ENCODE measurements at regions not wholly inside any gene's neighbourhood (a gene's known extent, or its start where the extent isn't known, plus 50 kb on each side); places are given as distances from the start of the nearest gene placed in this dataset.

DNA sequence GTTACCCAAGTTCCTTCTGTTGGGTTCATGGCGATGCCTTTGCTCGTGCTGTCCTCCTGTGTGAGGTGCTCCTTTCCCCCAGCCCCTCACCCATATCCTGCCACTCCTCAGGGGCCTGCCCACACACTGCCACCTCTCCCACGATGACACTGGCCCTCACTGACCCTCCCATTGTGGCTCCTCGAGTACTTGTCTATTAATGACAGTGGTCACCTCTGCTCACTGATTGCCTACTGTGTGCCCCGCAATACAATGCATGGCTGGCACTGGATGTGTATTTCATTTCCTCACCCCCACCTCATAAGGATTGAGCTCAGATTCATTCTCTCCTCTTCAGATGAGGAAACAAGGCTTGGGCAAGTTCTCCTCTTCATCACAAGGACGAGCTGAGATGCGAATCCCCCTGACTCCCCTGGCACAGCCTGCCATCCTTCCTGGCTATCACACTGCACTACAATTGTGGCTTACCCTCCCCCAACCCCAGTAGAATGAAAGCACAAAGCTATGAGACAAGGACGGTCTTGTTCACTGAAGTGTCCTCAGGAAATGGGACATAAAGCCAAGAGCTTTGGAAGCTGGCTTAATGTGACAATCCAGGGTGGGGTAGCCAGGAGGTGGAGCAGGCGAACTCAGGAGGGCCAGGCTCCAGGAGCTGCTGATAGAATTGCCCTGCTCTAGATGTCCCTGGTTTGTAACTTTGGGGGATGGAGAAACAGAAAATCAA lies 93.9 kb upstream of the RAB12 start:
- Histone ChIP-seq H3K36me3 (ENCODE audit: insufficient read depth, low read length) (no peaks in the 10 kb centered on the region), H3K9me3 (ENCODE audit: insufficient read depth, low read depth, low read length) (peaks cover 3% of the 10 kb centered on the region), H3K9ac (ENCODE audit: low read length) (no peak overlapping the region), H3K27ac (ENCODE audit: low read depth, low read length) (no peak overlapping the region), H3K4me1 (ENCODE audit: insufficient read depth, low read length) (no peaks in the 10 kb centered on the region), H4K20me1 (ENCODE audit: insufficient read depth, low read length) (no peaks in the 10 kb centered on the region), H3K4me3 (ENCODE audit: insufficient read depth, low read depth, low read length) (no peak overlapping the region), H3K4me2 (ENCODE audit: low read length) (no peak overlapping the region), H3K27me3 (ENCODE audit: insufficient read depth, low read length) (peaks cover 3% of the 10 kb centered on the region), H2AFZ (ENCODE audit: low read depth, low read length) (no peak overlapping the region), H3K79me2 (ENCODE audit: insufficient read depth, low read length) (no peaks in the 10 kb centered on the region)
- H3K27ac Mint-ChIP-seq (ENCODE audit: unreplicated experiment), result no peak overlapping the region
- TF ChIP-seq CTCF (IDR thresholded peaks at IDR 0.05; ENCODE audit: insufficient read depth, low read depth, low read length), result no peak
- TF ChIP-seq EZH2 (IDR thresholded peaks at IDR 0.05; ENCODE audit: insufficient read depth, low read length), result no peak
- DNase-seq (ENCODE audit: low read depth) (no peak), FAIRE-seq (no peak)
- H3K4me1 Mint-ChIP-seq (ENCODE audit: low read depth, unreplicated experiment), result peaks cover 2% of the 10 kb centered on the region
- no peaks in the 10 kb centered on the region for H3K36me3 Mint-ChIP-seq (ENCODE audit: low read depth, unreplicated experiment)
- no peak overlapping the region for H3K4me3 Mint-ChIP-seq (ENCODE audit: unreplicated experiment)
- H3K27me3 Mint-ChIP-seq (ENCODE audit: low read depth, unreplicated experiment), result peaks cover 10% of the 10 kb centered on the region
- peaks cover 3% of the 10 kb centered on the region for H3K9me3 Mint-ChIP-seq (ENCODE audit: unreplicated experiment)

DNA sequence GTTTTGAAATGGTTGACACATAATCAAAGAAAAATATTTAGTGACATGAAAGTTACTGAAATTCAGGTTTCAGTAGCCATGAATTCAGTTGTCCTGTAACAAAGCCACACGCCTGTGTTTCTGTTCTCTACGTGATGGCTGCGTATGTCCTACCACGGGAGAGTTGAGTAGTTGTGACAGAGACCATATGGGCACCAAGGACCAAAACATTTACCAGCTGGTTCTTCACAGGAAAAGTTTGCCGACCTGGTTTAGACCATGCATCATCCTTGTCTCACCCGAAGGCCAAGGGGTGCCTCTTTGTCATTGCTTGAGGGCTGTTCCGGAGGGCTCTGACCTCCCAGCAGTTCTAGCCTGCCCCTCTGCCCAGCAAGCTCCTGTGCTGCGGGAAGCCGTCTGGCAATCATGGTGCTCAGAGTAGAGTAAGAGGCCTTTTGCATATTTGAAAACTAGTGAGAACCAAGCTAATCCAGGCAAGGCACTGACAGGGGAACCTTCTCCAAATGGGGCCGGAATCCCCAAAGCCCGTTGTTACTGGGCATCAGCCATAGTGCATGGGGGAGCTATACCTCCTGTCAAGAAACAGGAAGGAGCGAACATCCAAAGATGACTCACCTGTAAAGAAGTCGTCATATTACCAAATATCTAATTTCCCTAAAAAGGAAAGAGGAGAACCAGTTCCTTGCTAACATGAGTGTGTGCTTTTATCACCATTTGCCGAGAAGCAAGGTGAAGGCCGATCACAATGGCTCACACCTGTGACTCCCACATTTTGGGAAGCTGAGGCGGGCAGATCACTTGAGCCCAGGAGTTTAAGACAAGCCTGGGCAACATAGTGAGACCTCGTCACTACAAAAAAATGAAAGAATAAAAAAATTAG lies 92.6 kb upstream of the RAB12 start:
- FAIRE-seq, result no peak
- H3K27ac ChIP-seq (ENCODE audit: low read depth, low read length), result no peak overlapping the region
- no peak overlapping the region for H3K4me2 ChIP-seq (ENCODE audit: low read length)
- H3K4me3 Mint-ChIP-seq (ENCODE audit: unreplicated experiment), result no peak overlapping the region
- H3K4me1 ChIP-seq (ENCODE audit: insufficient read depth, low read length), result no peaks in the 10 kb centered on the region
- peaks cover 10% of the 10 kb centered on the region for H3K9me3 ChIP-seq (ENCODE audit: insufficient read depth, low read depth, low read length)
- no peaks in the 10 kb centered on the region for H3K36me3 Mint-ChIP-seq (ENCODE audit: low read depth, unreplicated experiment)
- H2AFZ ChIP-seq (ENCODE audit: low read depth, low read length), result no peak overlapping the region
- H3K36me3 ChIP-seq (ENCODE audit: insufficient read depth, low read length), result no peaks in the 10 kb centered on the region
- no peak overlapping the region for H3K27ac Mint-ChIP-seq (ENCODE audit: unreplicated experiment)
- H3K9ac ChIP-seq (ENCODE audit: low read length), result no peak overlapping the region
- H3K4me1 Mint-ChIP-seq (ENCODE audit: low read depth, unreplicated experiment), result peaks cover 2% of the 10 kb centered on the region
- TF ChIP-seq EZH2 (IDR thresholded peaks at IDR 0.05; ENCODE audit: insufficient read depth, low read length) (no peak), CTCF (IDR thresholded peaks at IDR 0.05; ENCODE audit: insufficient read depth, low read depth, low read length) (no peak)
- peaks cover 5% of the 10 kb centered on the region for H3K27me3 ChIP-seq (ENCODE audit: insufficient read depth, low read length)
- no peak for DNase-seq (ENCODE audit: low read depth)
- H4K20me1 ChIP-seq (ENCODE audit: insufficient read depth, low read length), result no peaks in the 10 kb centered on the region
- H3K79me2 ChIP-seq (ENCODE audit: insufficient read depth, low read length), result no peaks in the 10 kb centered on the region
- H3K27me3 Mint-ChIP-seq (ENCODE audit: low read depth, unreplicated experiment), result peaks cover 10% of the 10 kb centered on the region
- no peak overlapping the region for H3K4me3 ChIP-seq (ENCODE audit: insufficient read depth, low read depth, low read length)
- peaks cover 3% of the 10 kb centered on the region for H3K9me3 Mint-ChIP-seq (ENCODE audit: unreplicated experiment)
